SU-DHL-6 (cell line): ENCODE measurements at regions not wholly inside any gene's neighbourhood (a gene's known extent, or its start where the extent isn't known, plus 50 kb on each side); places are given as distances from the start of the nearest gene placed in this dataset.

Experiments used
- H2AFZ ChIP-seq: fragments of 200-600 bp; sonication (generic); 2 replicates; pipeline ENCODE4 v1.6.1; 2014; ENCODE audit warnings: low read depth, mild to moderate bottlenecking, moderate library complexity, mixed read lengths, antibody characterized with exemption, low read length; ENCODE audit not compliant: severe bottlenecking
- H3F3A ChIP-seq: fragments of 200-600 bp; shearing (Covaris generic); 2 replicates; pipeline ENCODE4 v1.6.0; 2016; ENCODE audit warnings: antibody characterized with exemption, mild to moderate bottlenecking; ENCODE audit not compliant: insufficient read depth
- H3K27ac ChIP-seq: fragments of 200-600 bp; sonication (generic); 2 replicates; pipeline ENCODE4 v1.5.1; 2016; ENCODE audit warnings: low read depth, mild to moderate bottlenecking, low read length, moderate library complexity, mixed read lengths
- H3K27me3 ChIP-seq: fragments of 200-600 bp; sonication (generic), shearing (Covaris generic); 2 replicates; pipeline ENCODE4 v1.6.0; 2014; ENCODE audit warnings: mild to moderate bottlenecking, low read length
- H3K36me3 ChIP-seq: fragments of 200-600 bp; sonication (generic); 2 replicates; pipeline ENCODE4 v1.6.1; 2014; ENCODE audit warnings: mild to moderate bottlenecking, low read length, mixed read lengths
- H3K4me2 ChIP-seq: fragments of 300-600, 200-600 bp; shearing (Covaris generic), sonication (generic); 2 replicates; pipeline ENCODE4 v1.6.0; 2014; ENCODE audit warnings: low read length, low read depth, mild to moderate bottlenecking; ENCODE audit not compliant: poor library complexity, severe bottlenecking
- H3K4me3 ChIP-seq: fragments of 200-600 bp; sonication (generic); 2 replicates; pipeline ENCODE4 v1.5.1; 2014; ENCODE audit warnings: antibody characterized with exemption, low read length, mild to moderate bottlenecking, mixed read lengths; ENCODE audit not compliant: insufficient read depth, poor library complexity, severe bottlenecking
- H3K79me2 ChIP-seq: fragments of 200-600 bp; sonication (generic); 2 replicates; pipeline ENCODE4 v1.6.1; 2014; ENCODE audit warnings: mild to moderate bottlenecking, low read length, moderate library complexity; ENCODE audit not compliant: insufficient read depth
- H3K9ac ChIP-seq: fragments of 200-600 bp; sonication (generic); 2 replicates; pipeline ENCODE4 v1.7.0; 2014; ENCODE audit warnings: mild to moderate bottlenecking, low read length
- H3K9me2 ChIP-seq: fragments of 200-600 bp; sonication (generic); replicated peaks from 2 replicates; pipeline ENCODE4 v1.6.1; 2014; ENCODE audit warnings: low read length; ENCODE audit not compliant: insufficient read depth
- H3K9me3 ChIP-seq: fragments of 200-600 bp; sonication (generic); 2 replicates; pipeline ENCODE4 v1.6.1; 2014; ENCODE audit warnings: low read length, mixed read lengths; ENCODE audit not compliant: insufficient read depth
- H4K20me1 ChIP-seq: fragments of 200-600 bp; sonication (generic); 2 replicates; pipeline ENCODE4 v1.6.1; 2014; ENCODE audit warnings: low read depth, mild to moderate bottlenecking, antibody characterized with exemption, low read length, moderate library complexity, mixed read lengths
- CTCF ChIP-seq: fragments of 200-600 bp; sonication (generic); IDR thresholded peaks from one replicate; pipeline ENCODE4 v1.5.1; 2017; ENCODE audit warnings: antibody characterized with exemption, mild to moderate bottlenecking, low read length, moderate library complexity; ENCODE audit not compliant: insufficient read depth, poor library complexity, severe bottlenecking
- EZH2phosphoT487 ChIP-seq: fragments of 200-600 bp; sonication (generic), shearing (Covaris generic); conservative IDR thresholded peaks from 2 replicates; pipeline ENCODE4 v1.6.1; 2018; ENCODE audit warnings: mild to moderate bottlenecking, antibody characterized with exemption, low read length, moderate library complexity, mixed read lengths

GRCh38 chr3:67305922-67306321 lies 307.8 kb downstream of the KBTBD8 start:
- Histone ChIP-seq H4K20me1 (no peaks in the 10 kb centered on the region), H3K9me2 (no peaks in the 10 kb centered on the region), H3K4me3 (no peak overlapping the region), H3F3A (no peaks in the 10 kb centered on the region), H3K36me3 (no peaks in the 10 kb centered on the region), H2AFZ (no peak overlapping the region), H3K4me2 (no peak overlapping the region), H3K27me3 (no peaks in the 10 kb centered on the region), H3K9ac (no peak overlapping the region), H3K27ac (no peak overlapping the region), H3K79me2 (no peaks in the 10 kb centered on the region), H3K9me3 (no peaks in the 10 kb centered on the region)
- TF ChIP-seq EZH2phosphoT487: no peak

GRCh38 chr3:67311440-67311839 lies 313.3 kb downstream of the KBTBD8 start:
- Histone ChIP-seq H3K79me2 (no peaks in the 10 kb centered on the region), H3K9ac (no peak overlapping the region)

GRCh38 chr3:67312155-67312554 lies 314.0 kb downstream of the KBTBD8 start:
- no peaks in the 10 kb centered on the region for H4K20me1 ChIP-seq
- H3K36me3 ChIP-seq: no peaks in the 10 kb centered on the region
- H3K79me2 ChIP-seq: no peaks in the 10 kb centered on the region
- H2AFZ ChIP-seq: no peak overlapping the region
- no peaks in the 10 kb centered on the region for H3K27me3 ChIP-seq
- H3K4me2 ChIP-seq: no peak overlapping the region
- no peaks in the 10 kb centered on the region for H3K9me3 ChIP-seq
- H3K9ac ChIP-seq: no peak overlapping the region
- no peak overlapping the region for H3K27ac ChIP-seq
- H3K9me2 ChIP-seq: no peaks in the 10 kb centered on the region
- TF ChIP-seq EZH2phosphoT487 (no peak), CTCF (no peak)
- no peak overlapping the region for H3K4me3 ChIP-seq
- H3F3A ChIP-seq: no peaks in the 10 kb centered on the region

More at GRCh38 chr3:67311440-67311839, 313.3 kb downstream of the KBTBD8 start:
- no peak overlapping the region for H3K27ac ChIP-seq
- no peaks in the 10 kb centered on the region for H3F3A ChIP-seq
- no peaks in the 10 kb centered on the region for H4K20me1 ChIP-seq
- no peak overlapping the region for H3K4me2 ChIP-seq
- no peaks in the 10 kb centered on the region for H3K9me2 ChIP-seq
- H3K36me3 ChIP-seq: no peaks in the 10 kb centered on the region
- H3K27me3 ChIP-seq: no peaks in the 10 kb centered on the region
- H2AFZ ChIP-seq: no peak overlapping the region
- no peak overlapping the region for H3K4me3 ChIP-seq
- H3K9me3 ChIP-seq: no peaks in the 10 kb centered on the region
- no peak for TF ChIP-seq EZH2phosphoT487
- TF ChIP-seq CTCF: no peak

GRCh38 chr3:67318162-67318561 lies 320.1 kb downstream of the KBTBD8 start:
- Histone ChIP-seq H3K27ac (no peak overlapping the region), H3K9me2 (no peaks in the 10 kb centered on the region), H3F3A (no peaks in the 10 kb centered on the region), H3K4me2 (no peak overlapping the region), H3K36me3 (no peaks in the 10 kb centered on the region), H3K27me3 (no peaks in the 10 kb centered on the region), H3K4me3 (no peak overlapping the region), H3K9ac (no peak overlapping the region), H4K20me1 (no peaks in the 10 kb centered on the region), H3K79me2 (no peaks in the 10 kb centered on the region), H2AFZ (no peak overlapping the region), H3K9me3 (no peaks in the 10 kb centered on the region)
- TF ChIP-seq CTCF (no peak), EZH2phosphoT487 (no peak)
